Hematopoietic multipotent progenitor cell treated with erythropoietin and hydrocortisone succinate and interleukin-3 and kit ligand, for 17 days (in vitro differentiated cells): ENCODE measurements at regions not wholly inside any gene's neighbourhood (a gene's known extent, or its start where the extent isn't known, plus 50 kb on each side); places are given as distances from the start of the nearest gene placed in this dataset.

Source experiments
- DNase-seq: peaks from one replicate; pipeline ENCODE4 v3.0.0-alpha.2; 2015; ENCODE audit warnings: low spot score

- DNase-seq, result no peak
Observed at GRCh38 chr3:102748646-102749045, 313.8 kb downstream of the ZPLD1 start.

GRCh38 chr3:102750322-102750721 is 315.5 kb downstream of the ZPLD1 start:
- no peak for DNase-seq

GRCh38 chr3:102753901-102754300 is 319.1 kb downstream of the ZPLD1 start:
- DNase-seq, result no peak

GRCh38 chr3:102756706-102757105 is 321.9 kb downstream of the ZPLD1 start:
- no peak for DNase-seq

- DNase-seq, result no peak
Observed at GRCh38 chr3:102757950-102758349, 323.1 kb downstream of the ZPLD1 start.

GRCh38 chr3:102761766-102762165 is 327.0 kb downstream of the ZPLD1 start:
- no peak for DNase-seq

- no peak for DNase-seq
Observed at GRCh38 chr3:102790747-102791325, 356.0 kb downstream of the ZPLD1 start.

- DNase-seq, result no peak
Observed at GRCh38 chr3:102791641-102792589, 357.1 kb downstream of the ZPLD1 start.

- no peak for DNase-seq
Observed at GRCh38 chr3:102796804-102797203, 362.0 kb downstream of the ZPLD1 start.

- no peak for DNase-seq
Observed at GRCh38 chr3:102802819-102803420, 368.1 kb downstream of the ZPLD1 start.

GRCh38 chr3:102810937-102811336 is 376.1 kb downstream of the ZPLD1 start:
- DNase-seq, result no peak

- no peak for DNase-seq
Observed at GRCh38 chr3:102826636-102827035, 391.8 kb downstream of the ZPLD1 start.

GRCh38 chr3:102827386-102827785 is 392.6 kb downstream of the ZPLD1 start:
- DNase-seq, result no peak

GRCh38 chr3:102830415-102830814 is 395.6 kb downstream of the ZPLD1 start:
- no peak for DNase-seq

- no peak for DNase-seq
Observed at GRCh38 chr3:102841866-102842265, 407.1 kb downstream of the ZPLD1 start.

- no peak for DNase-seq
Observed at GRCh38 chr3:102866845-102867244, 432.0 kb downstream of the ZPLD1 start.

GRCh38 chr3:102883515-102883914 is 448.7 kb downstream of the ZPLD1 start:
- DNase-seq, result no peak

- DNase-seq, result no peak
Observed at GRCh38 chr3:102885289-102885688, 450.5 kb downstream of the ZPLD1 start.

- no peak for DNase-seq
Observed at GRCh38 chr3:102887431-102887830, 452.6 kb downstream of the ZPLD1 start.

- no peak for DNase-seq
Observed at GRCh38 chr3:102896851-102897621, 462.2 kb downstream of the ZPLD1 start.

GRCh38 chr3:102904629-102905028 is 469.8 kb downstream of the ZPLD1 start:
- DNase-seq, result no peak

- no peak for DNase-seq
Observed at GRCh38 chr3:102905811-102906210, 471.0 kb downstream of the ZPLD1 start.
